ENCODE measurements at regions not wholly inside any gene's neighbourhood (a gene's known extent, or its start where the extent isn't known, plus 50 kb on each side); places are given as distances from the start of the nearest gene placed in this dataset.

- TF ChIP-seq, protein P1, sequence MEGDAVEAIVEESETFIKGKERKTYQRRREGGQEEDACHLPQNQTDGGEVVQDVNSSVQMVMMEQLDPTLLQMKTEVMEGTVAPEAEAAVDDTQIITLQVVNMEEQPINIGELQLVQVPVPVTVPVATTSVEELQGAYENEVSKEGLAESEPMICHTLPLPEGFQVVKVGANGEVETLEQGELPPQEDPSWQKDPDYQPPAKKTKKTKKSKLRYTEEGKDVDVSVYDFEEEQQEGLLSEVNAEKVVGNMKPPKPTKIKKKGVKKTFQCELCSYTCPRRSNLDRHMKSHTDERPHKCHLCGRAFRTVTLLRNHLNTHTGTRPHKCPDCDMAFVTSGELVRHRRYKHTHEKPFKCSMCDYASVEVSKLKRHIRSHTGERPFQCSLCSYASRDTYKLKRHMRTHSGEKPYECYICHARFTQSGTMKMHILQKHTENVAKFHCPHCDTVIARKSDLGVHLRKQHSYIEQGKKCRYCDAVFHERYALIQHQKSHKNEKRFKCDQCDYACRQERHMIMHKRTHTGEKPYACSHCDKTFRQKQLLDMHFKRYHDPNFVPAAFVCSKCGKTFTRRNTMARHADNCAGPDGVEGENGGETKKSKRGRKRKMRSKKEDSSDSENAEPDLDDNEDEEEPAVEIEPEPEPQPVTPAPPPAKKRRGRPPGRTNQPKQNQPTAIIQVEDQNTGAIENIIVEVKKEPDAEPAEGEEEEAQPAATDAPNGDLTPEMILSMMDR (IDR thresholded peaks at IDR 0.05; ENCODE audit: extremely low read depth in 1 of 2, insufficient read depth in 1 of 2, low read depth in 1 of 2, low read length in 2 of 2), result no peak
- TF ChIP-seq FOS (IDR thresholded peaks at IDR 0.05; ENCODE audit: borderline replicate concordance, insufficient read depth, low read length) (no peak), POLR2AphosphoS5 (IDR thresholded peaks at IDR 0.05; ENCODE audit: insufficient read depth, low read depth, low read length) (no peak), POLR2A (IDR thresholded peaks at IDR 0.05; ENCODE audit: low read depth, low read length) (no peak), EZH2 (IDR thresholded peaks at IDR 0.05; ENCODE audit: borderline replicate concordance, low read depth, low read length, severe bottlenecking) (no peak)
Measured at GRCh38 chr12:77575376-77575919, 255.2 kb upstream of the NAV3 start.

Data from endothelial cell of umbilical vein (primary cell).